Esophagus muscularis mucosa (tissue), 4 donors: ENCODE measurements at regions not wholly inside any gene's neighbourhood (a gene's known extent, or its start where the extent isn't known, plus 50 kb on each side); places are given as distances from the start of the nearest gene placed in this dataset.

ENCODE experiments used
- DNase-seq: peaks from one replicate; pipeline ENCODE4 v3.0.0-alpha.2; 2017; ENCODE audit errors: extremely low spot score
- H3K27ac ChIP-seq, 4 donors: fragments of 200-600 bp; sonication (generic); replicated peaks in 1 of 4; 1 replicate in 3 of 4; 2 replicates in 1 of 4; pipeline ENCODE4 v1.5.1; 2016 to 2019; ENCODE audit warnings: mild to moderate bottlenecking in 1 of 4
- H3K27me3 ChIP-seq, 4 donors: fragments of 200-600 bp; sonication (generic); one replicate each; pipeline versions ENCODE4 v1.5.1 to v1.6.0; 2016 to 2019
- H3K36me3 ChIP-seq, 4 donors: fragments of 200-600 bp; sonication (generic); one replicate each; pipeline ENCODE4 v1.5.1; 2016 to 2019
- H3K4me1 ChIP-seq, 4 donors: fragments of 200-600 bp; sonication (generic); one replicate each; pipeline ENCODE4 v1.5.1; 2016 to 2019
- H3K4me3 ChIP-seq, 4 donors: fragments of 200-600 bp; sonication (generic); 1 replicate in 2 of 4; 2 replicates in 2 of 4; pipeline ENCODE4 v1.5.1; 2016 to 2019; ENCODE audit warnings: mild to moderate bottlenecking in 4 of 4, moderate library complexity in 1 of 4
- H3K9me3 ChIP-seq, 4 donors: fragments of 200-600 bp; sonication (generic); 1 replicate in 3 of 4; 2 replicates in 1 of 4; pipeline ENCODE4 v1.5.1; 2016 to 2019
- EP300 ChIP-seq: sonication (generic); formaldehyde crosslinking; IDR thresholded peaks from one replicate; pipeline ENCODE4 v1.6.1; 2017; ENCODE audit warnings: antibody characterized with exemption
- POLR2A ChIP-seq: fragments of 450-650 bp; IDR thresholded peaks from one replicate; pipeline ENCODE4 v1.6.1; 2017; ENCODE audit warnings: antibody characterized with exemption, moderate library complexity, mild to moderate bottlenecking, low read depth
- POLR2AphosphoS5 ChIP-seq, 2 donors: sonication (generic); formaldehyde crosslinking; IDR thresholded peaks; one replicate each; pipeline ENCODE4 v1.6.1; 2017; ENCODE audit warnings: antibody characterized with exemption in 2 of 2
- WGBS: methylation state at CpG from one replicate; pipeline ENCODE4 v1.1.5; 2018; 5-methylcytosine and 5-hydroxymethylcytosine counted together
- intact Hi-C: fragments of 100-400 bp; cut with DNase I; formaldehyde crosslinking; loops from one replicate; pipeline ENCODE4 v1.15.1; 2023
- TF ChIP-seq, protein P1 (sequence below), 3 experiments: fragments of 200-600 bp in 2 of 3; fragments of 450-650 bp in 1 of 3; sonication (generic) in 2 of 3; IDR thresholded peaks; one replicate each; pipeline ENCODE4 v1.5.1; 2017 to 2019; ENCODE audit warnings: antibody characterized with exemption in 3 of 3, mild to moderate bottlenecking in 2 of 3, moderate library complexity in 1 of 3

DNA sequence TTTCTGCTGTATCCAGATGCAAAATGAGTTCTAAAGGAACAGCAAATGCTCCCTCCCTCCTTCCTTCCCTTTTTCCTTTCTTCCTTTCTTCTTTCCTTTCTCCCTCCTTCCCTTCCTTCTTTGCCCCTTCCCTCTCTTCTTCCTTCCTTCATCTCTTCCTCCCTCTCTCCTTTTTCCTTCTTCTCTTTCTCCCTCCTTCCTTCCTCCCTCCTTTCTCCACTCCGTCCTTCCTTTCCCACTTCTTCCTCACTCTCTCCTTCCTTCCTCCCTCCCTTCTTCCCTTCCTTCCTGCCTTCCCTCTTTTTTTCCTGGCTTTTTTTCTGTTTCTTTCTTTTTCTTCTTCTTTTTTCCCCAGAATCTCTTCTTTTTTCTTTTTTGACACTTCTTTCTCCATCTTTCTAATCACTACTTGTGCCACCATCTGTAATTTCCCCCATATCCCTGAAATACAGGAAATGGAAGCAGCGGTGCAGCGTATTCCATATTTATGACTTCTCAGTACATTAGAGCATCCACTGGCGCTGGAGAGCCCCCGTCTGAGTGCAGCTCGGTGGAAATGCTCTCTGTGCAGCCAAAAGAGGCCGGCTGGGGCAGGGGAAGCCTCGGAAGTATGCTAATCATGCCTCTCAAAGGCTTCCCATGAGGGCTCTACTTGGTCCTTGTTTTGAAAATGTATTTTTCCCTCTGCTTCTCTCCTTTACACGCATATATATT is 275.6 kb downstream of the TSHZ3 start:
- Histone ChIP-seq H3K36me3 (no peaks in the 10 kb centered on the region), H3K4me1 (peaks cover 0 to 7% (median 3%) of the 10 kb centered on the region in 4 donors), H3K4me3 (no peak overlapping the region), H3K27me3 (peaks cover 0 to 10% (median 0%) of the 10 kb centered on the region in 4 donors), H3K27ac (no peak overlapping the region), H3K9me3 (no peaks in the 10 kb centered on the region)
- TF ChIP-seq, protein P1, sequence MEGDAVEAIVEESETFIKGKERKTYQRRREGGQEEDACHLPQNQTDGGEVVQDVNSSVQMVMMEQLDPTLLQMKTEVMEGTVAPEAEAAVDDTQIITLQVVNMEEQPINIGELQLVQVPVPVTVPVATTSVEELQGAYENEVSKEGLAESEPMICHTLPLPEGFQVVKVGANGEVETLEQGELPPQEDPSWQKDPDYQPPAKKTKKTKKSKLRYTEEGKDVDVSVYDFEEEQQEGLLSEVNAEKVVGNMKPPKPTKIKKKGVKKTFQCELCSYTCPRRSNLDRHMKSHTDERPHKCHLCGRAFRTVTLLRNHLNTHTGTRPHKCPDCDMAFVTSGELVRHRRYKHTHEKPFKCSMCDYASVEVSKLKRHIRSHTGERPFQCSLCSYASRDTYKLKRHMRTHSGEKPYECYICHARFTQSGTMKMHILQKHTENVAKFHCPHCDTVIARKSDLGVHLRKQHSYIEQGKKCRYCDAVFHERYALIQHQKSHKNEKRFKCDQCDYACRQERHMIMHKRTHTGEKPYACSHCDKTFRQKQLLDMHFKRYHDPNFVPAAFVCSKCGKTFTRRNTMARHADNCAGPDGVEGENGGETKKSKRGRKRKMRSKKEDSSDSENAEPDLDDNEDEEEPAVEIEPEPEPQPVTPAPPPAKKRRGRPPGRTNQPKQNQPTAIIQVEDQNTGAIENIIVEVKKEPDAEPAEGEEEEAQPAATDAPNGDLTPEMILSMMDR (IDR thresholded peaks at IDR 0.05) = no peak
- TF ChIP-seq POLR2A (no peak), POLR2AphosphoS5 (IDR thresholded peaks at IDR 0.05) (no peak), EP300 (no peak)
- no peak for DNase-seq
- 46% methylated on average over 9 of the region's 9 CpGs for WGBS
- intact Hi-C loops = no loop called here

DNA sequence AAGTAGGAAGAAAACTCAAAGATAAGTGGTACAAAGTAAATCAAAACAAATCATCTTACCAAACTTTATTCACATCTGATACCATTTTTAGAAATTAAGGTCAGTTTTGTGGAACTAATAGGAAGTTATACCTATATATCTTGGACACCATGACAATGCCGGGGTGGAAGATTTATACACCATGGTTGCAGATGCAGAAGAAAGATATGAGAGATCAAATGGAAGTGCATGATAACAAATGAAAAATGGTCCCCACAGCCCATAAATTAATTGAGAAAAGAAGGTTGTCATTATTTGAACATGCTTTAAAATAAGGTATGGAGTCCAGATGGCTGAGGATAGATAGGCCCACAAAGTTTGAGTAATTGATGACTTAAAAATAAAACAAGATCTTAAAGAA is 276.8 kb downstream of the TSHZ3 start:
- Histone ChIP-seq H3K4me3 (no peak overlapping the region), H3K27me3 (peaks cover 0 to 12% (median 0%) of the 10 kb centered on the region in 4 donors), H3K4me1 (peaks cover 0 to 7% (median 3%) of the 10 kb centered on the region in 4 donors), H3K36me3 (no peaks in the 10 kb centered on the region), H3K27ac (no peak overlapping the region), H3K9me3 (no peaks in the 10 kb centered on the region)
- TF ChIP-seq POLR2AphosphoS5 (IDR thresholded peaks at IDR 0.05) (no peak), POLR2A (no peak), EP300 (no peak)
- TF ChIP-seq, protein P1 (IDR thresholded peaks at IDR 0.05) = no peak
- WGBS = 70% methylated on average over 1 of the region's 1 CpG
- intact Hi-C loops = no loop called here
- DNase-seq = no peak

DNA sequence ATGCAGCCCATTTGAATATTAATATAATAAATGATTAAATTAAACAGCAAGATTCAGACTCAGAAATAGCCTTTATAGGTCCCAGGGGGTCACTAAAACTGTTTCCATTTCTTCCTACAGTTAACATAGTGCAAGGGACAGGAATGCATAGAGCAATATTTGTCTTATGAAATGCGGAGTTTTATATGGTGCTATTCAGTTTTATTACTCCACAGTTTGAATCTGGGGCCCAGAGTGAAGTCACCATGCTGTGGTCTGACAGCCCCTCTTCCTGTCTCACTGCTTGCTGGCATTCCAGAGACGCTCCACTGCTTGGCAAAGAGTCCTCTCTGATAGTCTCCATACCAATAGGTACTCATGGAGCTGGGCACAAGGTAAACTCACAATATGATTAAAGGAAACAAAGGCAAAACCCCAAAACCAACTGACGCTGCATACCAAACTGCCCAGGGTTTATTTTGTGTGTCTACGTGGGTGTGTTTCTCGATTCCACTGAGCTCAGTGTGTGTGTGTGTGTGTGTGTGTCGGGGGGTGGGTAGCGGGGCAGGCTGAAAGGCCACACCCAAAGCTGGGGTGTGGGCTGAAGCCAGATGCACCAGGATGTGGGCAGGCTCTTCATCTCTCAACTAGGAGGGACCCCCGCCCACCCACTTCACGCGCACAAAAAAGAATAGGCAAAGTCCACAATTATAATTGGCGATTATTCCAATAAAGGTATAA is 277.9 kb downstream of the TSHZ3 start:
- no peak for DNase-seq
- Histone ChIP-seq H3K27ac (no peak overlapping the region), H3K4me1 (peaks cover 0 to 7% (median 3%) of the 10 kb centered on the region in 4 donors), H3K36me3 (no peaks in the 10 kb centered on the region), H3K27me3 (peaks cover 0 to 19% (median 0%) of the 10 kb centered on the region in 4 donors), H3K9me3 (no peaks in the 10 kb centered on the region), H3K4me3 (no peak overlapping the region)
- intact Hi-C loops = no loop called here
- TF ChIP-seq POLR2A (no peak), EP300 (no peak)
- TF ChIP-seq, protein P1 (IDR thresholded peaks at IDR 0.05) = no peak
- WGBS = 81% methylated on average over 11 of the region's 11 CpGs

DNA sequence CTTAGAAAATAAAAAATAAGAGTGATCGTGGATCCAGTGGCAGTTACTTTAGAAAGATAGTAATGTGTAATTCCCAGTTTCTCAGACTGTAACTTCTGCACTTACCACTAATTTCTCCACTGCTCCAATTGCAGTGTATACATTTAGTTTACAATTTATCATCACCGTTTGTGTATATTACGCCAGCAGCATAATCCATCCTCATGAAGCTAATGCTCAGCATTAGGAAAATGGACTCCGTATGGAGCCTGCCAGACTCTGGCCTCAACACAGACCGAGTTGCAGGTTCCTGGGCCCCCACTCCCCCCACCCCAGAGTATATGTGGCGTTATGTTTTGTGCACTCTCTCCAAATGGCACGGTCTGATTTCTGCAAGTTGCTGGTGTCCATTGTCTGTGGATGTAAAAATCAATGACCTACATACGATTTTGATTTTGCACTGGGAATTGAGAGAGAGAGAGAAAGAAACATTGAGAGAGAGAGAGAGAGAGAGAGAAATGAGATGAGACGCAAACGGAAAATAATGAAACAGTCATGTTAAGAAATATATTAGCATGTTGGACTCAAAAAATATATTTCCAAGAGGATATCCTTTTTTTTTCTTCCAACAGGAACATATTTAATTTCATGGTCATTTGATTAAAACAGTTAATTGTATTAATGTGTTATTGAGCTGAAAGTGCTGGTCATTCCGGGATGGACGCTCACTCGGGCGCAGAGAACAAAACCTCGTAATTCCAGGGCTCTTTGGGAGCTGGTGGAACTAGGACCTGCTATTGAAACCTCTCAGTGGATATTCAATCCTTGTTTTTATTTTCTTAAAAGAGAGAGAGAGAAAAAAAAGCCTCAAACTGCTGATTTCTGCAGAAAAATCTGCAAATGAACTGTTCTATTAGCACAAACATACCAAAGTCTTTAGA is 278.8 kb downstream of the TSHZ3 start:
- intact Hi-C loops = no loop called here
- Histone ChIP-seq H3K4me3 (no peak overlapping the region), H3K4me1 (peaks cover 0 to 7% (median 3%) of the 10 kb centered on the region in 4 donors), H3K36me3 (no peaks in the 10 kb centered on the region), H3K27ac (no peak overlapping the region), H3K27me3 (peaks cover 0 to 19% (median 0%) of the 10 kb centered on the region in 4 donors), H3K9me3 (no peaks in the 10 kb centered on the region)
- 64% methylated on average over 15 of the region's 15 CpGs for WGBS
- no peak for DNase-seq
- TF ChIP-seq EP300 = no peak
- no peak for TF ChIP-seq POLR2AphosphoS5 (IDR thresholded peaks at IDR 0.05)
- TF ChIP-seq, protein P1 (IDR thresholded peaks at IDR 0.05) = no peak
- no peak for TF ChIP-seq POLR2A
